ENCODE measurements at regions not wholly inside any gene's neighbourhood (a gene's known extent, or its start where the extent isn't known, plus 50 kb on each side); places are given as distances from the start of the nearest gene placed in this dataset.

DNA sequence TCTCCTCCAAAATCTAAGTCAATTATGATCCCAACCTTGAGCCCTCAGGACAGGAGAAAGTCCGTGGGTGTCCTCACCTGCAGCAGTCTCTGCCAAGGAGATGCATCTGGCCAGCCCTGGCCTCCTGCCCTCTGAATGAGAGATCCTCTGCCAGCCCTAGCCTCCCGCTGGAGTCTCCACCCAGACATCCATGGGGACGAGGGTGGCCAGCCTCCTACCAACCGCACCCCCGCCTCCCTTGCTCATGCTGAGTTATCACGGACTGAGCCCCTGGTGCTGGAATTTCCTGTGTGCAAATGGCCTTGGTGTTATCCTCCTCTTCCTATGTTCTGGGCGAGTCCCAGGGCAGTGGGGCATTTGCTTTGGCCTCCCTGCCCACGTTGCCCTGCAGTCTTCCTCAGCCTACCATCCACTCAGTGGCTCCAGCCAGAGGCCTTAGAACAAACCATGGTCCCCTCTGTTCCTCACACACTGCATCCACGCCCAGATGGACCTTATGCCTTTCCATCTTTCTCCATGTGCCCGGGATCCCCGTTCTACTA is 116.4 kb downstream of the ACKR3 start:
- Histone ChIP-seq H3K9ac (replicated peaks in 1 of 4; ENCODE audit: extremely low read depth in 1 of 4, low read depth in 3 of 4, low read length in 3 of 4) (no peak overlapping the region), H2BK12ac (ENCODE audit: low read depth, low read length) (0 out of 2 replicates have a peak overlapping the region, but pooled peaks have one; percentile 27), H3K79me1 (ENCODE audit: low read depth, low read length) (no peaks in the 10 kb centered on the region), H3K27ac (ENCODE audit: low read depth, low read length) (no peak overlapping the region), H4K91ac (replicated peaks; ENCODE audit: insufficient read length, low read length) (no peak overlapping the region), H3K23ac (ENCODE audit: insufficient read length) (no peak overlapping the region), H2BK5ac (ENCODE audit: low read depth, low read length) (no peak overlapping the region), H3K9me3 (ENCODE audit: insufficient read depth in 2 of 2, low read depth in 1 of 2, low read length in 1 of 2) (no peaks in the 10 kb centered on the region), H2AK5ac (ENCODE audit: low read depth, low read length) (peak overlapping the region; percentile 53; the same call in 1 of the 2 replicates), H3K4me3 (ENCODE audit: extremely low read depth in 1 of 4, insufficient read depth in 2 of 4, low read depth in 3 of 4, low read length in 4 of 4) (no peak overlapping the region), H3K27me3 (replicated peaks in 1 of 4; ENCODE audit: control insufficient read depth in 3 of 4, extremely low read depth in 1 of 4, insufficient read depth in 3 of 4, low read length in 3 of 4) (no peaks in the 10 kb centered on the region), H4K5ac (ENCODE audit: insufficient read length, low read depth, low read length) (no peak overlapping the region), H4K8ac (ENCODE audit: extremely low read depth, insufficient read depth, low read length) (no peak overlapping the region), H2AFZ (ENCODE audit: low read length) (no peak overlapping the region), H3K4me1 (replicated peaks in 1 of 4; ENCODE audit: control insufficient read depth in 3 of 4, insufficient read depth in 4 of 4, low read length in 3 of 4) (peaks cover 0 to 13% (median 2%) of the 10 kb centered on the region in 4 experiments; a peak in 2 of 7 replicates), H3K56ac (replicated peaks; ENCODE audit: insufficient read length, low read depth, low read length) (no peak overlapping the region), H2BK120ac (replicated peaks; ENCODE audit: low read depth, low read length) (no peak overlapping the region), H3K4ac (replicated peaks; ENCODE audit: insufficient read length, low read depth, low read length) (no peak overlapping the region), H3K79me2 (ENCODE audit: control insufficient read depth in 1 of 2, insufficient read depth in 2 of 2, low read length in 2 of 2) (no peaks in the 10 kb centered on the region), H3K36me3 (ENCODE audit: control insufficient read depth in 2 of 4, insufficient read depth in 4 of 4, low read length in 3 of 4) (no peaks in the 10 kb centered on the region), H2BK20ac (ENCODE audit: low read length) (no peak overlapping the region), H3K14ac (ENCODE audit: insufficient read length) (no peak overlapping the region), H3K4me2 (ENCODE audit: insufficient read depth in 1 of 2, low read depth in 2 of 2, low read length in 2 of 2) (no peak overlapping the region), H4K20me1 (replicated peaks in 1 of 2; ENCODE audit: control insufficient read depth in 1 of 2, insufficient read depth in 2 of 2, low read length in 2 of 2) (no peaks in the 10 kb centered on the region), H2BK15ac (ENCODE audit: low read length) (no peak overlapping the region), H3K23me2 (ENCODE audit: low read depth, low read length) (no peaks in the 10 kb centered on the region), H3K18ac (ENCODE audit: extremely low read depth, low read length) (no peak overlapping the region)
- TF ChIP-seq CBX8 (IDR thresholded peaks at IDR 0.05; ENCODE audit: borderline replicate concordance, low read depth, low read length) (no peak), CEBPB (IDR thresholded peaks at IDR 0.05; ENCODE audit: low read depth, low read length) (no peak), JUN (IDR thresholded peaks at IDR 0.05; ENCODE audit: low read depth, low read length) (no peak), BRCA1 (IDR thresholded peaks at IDR 0.05; ENCODE audit: low read depth, low read length) (no peak), PHF8 (conservative IDR thresholded peaks at IDR 0.05; ENCODE audit: low read depth, low read length) (no peak), TCF12 (IDR thresholded peaks at IDR 0.05; ENCODE audit: low read depth, low read length) (no peak), TEAD4 (IDR thresholded peaks at IDR 0.05; ENCODE audit: low read depth, low read length) (no peak), TAF1 (IDR thresholded peaks at IDR 0.05; ENCODE audit: low read depth, low read length) (no peak), BACH1 (IDR thresholded peaks at IDR 0.05; ENCODE audit: low read length) (no peak), SUZ12 (IDR thresholded peaks at IDR 0.05; ENCODE audit: low read length) (no peak), CHD2 (IDR thresholded peaks at IDR 0.05; ENCODE audit: low read length) (no peak), KDM4A (IDR thresholded peaks at IDR 0.05; ENCODE audit: low read depth, low read length, severe bottlenecking) (no peak), RXRA (IDR thresholded peaks at IDR 0.05; ENCODE audit: insufficient read depth, low read depth, low read length) (no peak), EP300 (IDR thresholded peaks at IDR 0.05; ENCODE audit: borderline replicate concordance in 1 of 2, low read depth in 2 of 2, low read length in 2 of 2) (no peak)
- TF ChIP-seq, protein P1, sequence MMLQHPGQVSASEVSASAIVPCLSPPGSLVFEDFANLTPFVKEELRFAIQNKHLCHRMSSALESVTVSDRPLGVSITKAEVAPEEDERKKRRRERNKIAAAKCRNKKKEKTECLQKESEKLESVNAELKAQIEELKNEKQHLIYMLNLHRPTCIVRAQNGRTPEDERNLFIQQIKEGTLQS (IDR thresholded peaks at IDR 0.05; ENCODE audit: insufficient read depth, low read depth, low read length): no peak
- DNase-seq (ENCODE audit: low read depth in 1 of 2, low spot score in 2 of 2) (no peak), FAIRE-seq (no peak)
- ChIA-PET CTCF (ENCODE audit: partially characterized antibody) (no interaction called here), POLR2A (ENCODE audit: partially characterized antibody) (no interaction called here)
- 84% methylated on average over 10 of the region's 11 CpGs; no CpG with 5 or more reads in 1 of the 2 experiments for WGBS, 2 experiments (ENCODE audit: extremely low coverage in 1 of 2, insufficient coverage in 1 of 2, insufficient read length in 1 of 2, insufficient replicate concordance in 2 of 2, low coverage in 1 of 2, low lambda C conversion rate in 2 of 2, missing lambda C conversion rate in 1 of 2)

Measured in H1 (cell line).